Adrenal gland (tissue), 9 donors: ENCODE measurements at regions not wholly inside any gene's neighbourhood (a gene's known extent, or its start where the extent isn't known, plus 50 kb on each side); places are given as distances from the start of the nearest gene placed in this dataset.
"Not testable (repeated sequence)": the region's sequence is repeated elsewhere in the genome, so short reads cannot be mapped to it uniquely, and the experiment has no call there.

Source experiments
- DNase-seq, 7 donors: peaks; one replicate each; pipeline ENCODE4 v3.0.0-alpha.2; 2019 to 2020
- H3K27ac ChIP-seq, 5 donors: fragments of 200-600 bp; sonication (generic) in 4 of 5; 1 replicate in 3 of 5; 2 replicates in 2 of 5; pipeline versions ENCODE4 v1.5.1 to v1.8.0; 2016 to 2020; ENCODE audit warnings: mild to moderate bottlenecking in 1 of 5
- H3K27me3 ChIP-seq: fragments of 200-600 bp; 2 replicates; pipeline ENCODE4 v1.8.0; 2021
- H3K36me3 ChIP-seq, 2 donors: fragments of 200-600 bp; replicated peaks in 1 of 2; 1 replicate in 1 of 2; 2 replicates in 1 of 2; pipeline versions ENCODE4 v1.5.1 to v1.8.0; 2018 to 2022
- H3K4me1 ChIP-seq, 2 donors: fragments of 200-600 bp; replicated peaks in 1 of 2; 1 replicate in 1 of 2; 2 replicates in 1 of 2; pipeline versions ENCODE4 v1.5.1 to v1.8.0; 2018 to 2021
- H3K4me3 ChIP-seq, 4 donors: fragments of 200-600 bp; sonication (generic) in 3 of 4; one replicate each; pipeline ENCODE4 v1.5.1; 2016 to 2018
- H3K9me3 ChIP-seq, 3 donors: fragments of 200-600 bp; sonication (generic) in 1 of 3; replicated peaks in 1 of 3; 1 replicate in 2 of 3; 2 replicates in 1 of 3; pipeline versions ENCODE4 v1.5.1 to v1.8.0; 2016 to 2021
- CTCF ChIP-seq, 6 experiments: fragments of 450-650 bp in 4 of 6; fragments of 200-600 bp in 2 of 6; sonication (generic) in 1 of 6; IDR thresholded peaks; 1 replicate in 5 of 6; 2 replicates in 1 of 6; pipeline versions ENCODE4 v1.5.1 to v1.8.0; 2016 to 2021; ENCODE audit warnings: antibody characterized with exemption in 6 of 6, mild to moderate bottlenecking in 2 of 6, moderate library complexity in 1 of 6
- POLR2A ChIP-seq, 2 donors: fragments of 450-650 bp; IDR thresholded peaks; one replicate each; pipeline ENCODE4 v1.6.1; 2017; ENCODE audit warnings: antibody characterized with exemption in 2 of 2, mild to moderate bottlenecking in 2 of 2, moderate library complexity in 1 of 2
- WGBS, 4 donors: extraction: QIAGEN DNeasy Blood & Tissue Kit in 2 of 4; methylation state at CpG; one replicate each; pipeline versions ENCODE4 v1.1.5 to v1.1.7; 2013 to 2017; 5-methylcytosine and 5-hydroxymethylcytosine counted together
- intact Hi-C, 2 donors: fragments of 100-400 bp; cut with DNase I; formaldehyde crosslinking; loops; one replicate each; pipeline versions ENCODE4 v1.14.1 to v1.15.0; 2022 to 2023
- donor health status: healthy with polysubstance abuse.
- donor health status: Bipolar disorder and iron deficiency.
- donor health status: DM: yes; HTN: yes; CAD: no.
- donor health status: DM: no; HTN: no; CAD: no.
- donor health status: DM: no; HTN: no; CAD: no.

- intact Hi-C loops, result no loop called here
- H3K4me3 ChIP-seq, result no peak overlapping the region
- H3K9me3 ChIP-seq, result no peaks in the 10 kb centered on the region
- no peak for DNase-seq
- H3K27ac ChIP-seq, result no peak overlapping the region
- no peaks in the 10 kb centered on the region for H3K4me1 ChIP-seq
- TF ChIP-seq POLR2A (IDR thresholded peaks at IDR 0.05), result no peak
- TF ChIP-seq CTCF (IDR thresholded peaks at IDR 0.05), result no peak
- H3K27me3 ChIP-seq, result no peaks in the 10 kb centered on the region
- WGBS, 4 donors, result 89 to 93% (median 91%) methylated on average over 4 of the region's 4 CpGs
- H3K36me3 ChIP-seq, result no peaks in the 10 kb centered on the region
Observed at GRCh38 chr4:144421056-144421455, 224.9 kb upstream of the HHIP start.

DNA sequence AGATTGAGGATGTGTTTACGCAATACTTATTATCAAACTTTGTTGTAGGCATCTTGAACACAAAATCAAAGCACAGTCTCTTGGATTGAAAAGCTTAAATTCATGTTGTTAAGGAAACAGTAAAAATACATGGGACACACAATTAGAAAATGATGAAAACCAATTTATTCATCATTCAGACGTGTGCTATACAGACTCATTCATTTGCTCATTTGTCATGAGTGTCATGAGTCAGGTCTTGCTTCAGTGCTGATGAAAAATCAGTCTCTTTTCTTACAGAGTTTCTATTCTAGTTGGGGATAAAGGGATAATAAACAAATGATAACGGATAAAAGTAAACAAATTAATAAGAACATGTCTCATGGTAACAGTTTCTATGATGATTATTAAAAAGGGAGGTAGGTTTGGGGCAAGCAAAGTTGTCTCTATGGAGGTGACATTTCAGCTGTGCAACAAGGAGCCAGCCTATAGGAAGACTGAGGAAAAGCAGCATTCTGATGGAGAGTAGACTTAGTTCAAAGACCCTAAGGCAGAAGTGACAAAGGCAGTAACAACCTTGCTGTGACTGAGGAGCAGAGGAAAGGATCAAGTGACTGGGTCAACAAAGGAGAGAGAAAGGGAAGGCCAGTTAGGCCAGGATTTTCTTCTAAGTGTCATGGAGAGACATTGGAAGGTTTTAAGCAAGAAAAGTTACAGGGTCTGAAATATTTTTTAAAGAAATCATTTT, 224.0 kb upstream of the HHIP start:
- Histone ChIP-seq H3K27ac (no peak overlapping the region), H3K4me3 (no peak overlapping the region), H3K9me3 (no peaks in the 10 kb centered on the region), H3K4me1 (no peaks in the 10 kb centered on the region), H3K27me3 (no peaks in the 10 kb centered on the region), H3K36me3 (no peaks in the 10 kb centered on the region)
- DNase-seq, result no peak
- TF ChIP-seq CTCF (IDR thresholded peaks at IDR 0.05), result no peak
- TF ChIP-seq POLR2A (IDR thresholded peaks at IDR 0.05), result no peak
- intact Hi-C loops, result no loop called here
- 50 to 64% (median 55%) methylated on average over 3 of the region's 3 CpGs for WGBS, 4 donors

- Histone ChIP-seq H3K4me3 (no peak overlapping the region), H3K4me1 (no peaks in the 10 kb centered on the region), H3K27me3 (no peaks in the 10 kb centered on the region), H3K36me3 (no peaks in the 10 kb centered on the region), H3K27ac (no peak overlapping the region), H3K9me3 (no peaks in the 10 kb centered on the region)
- no peak for DNase-seq
- TF ChIP-seq CTCF (IDR thresholded peaks at IDR 0.05) (no peak), POLR2A (IDR thresholded peaks at IDR 0.05) (no peak)
- intact Hi-C loops, result no loop called here
Observed at GRCh38 chr4:144423930-144424329, 222.0 kb upstream of the HHIP start.

- H3K36me3 ChIP-seq, intact Hi-C loops, H3K4me1 ChIP-seq, H3K9me3 ChIP-seq, H3K27me3 ChIP-seq, H3K27ac ChIP-seq, H3K4me3 ChIP-seq, DNase-seq: not testable (repeated sequence)
- 89 to 95% (median 93%) methylated on average over 11 of the region's 11 CpGs for WGBS, 4 donors
Observed at GRCh38 chr4:144426023-144426422, 219.9 kb upstream of the HHIP start.

- Histone ChIP-seq H3K36me3 (no peaks in the 10 kb centered on the region), H3K27me3 (no peaks in the 10 kb centered on the region), H3K4me3 (no peak overlapping the region), H3K9me3 (no peaks in the 10 kb centered on the region), H3K27ac (no peak overlapping the region), H3K4me1 (no peaks in the 10 kb centered on the region)
- DNase-seq, result no peak
- intact Hi-C loops, result no loop called here
- WGBS, 4 donors, result 77 to 93% (median 86%) methylated on average over 3 of the region's 3 CpGs
- TF ChIP-seq CTCF (IDR thresholded peaks at IDR 0.05) (no peak), POLR2A (IDR thresholded peaks at IDR 0.05) (no peak)
Observed at GRCh38 chr4:144442713-144443112, 203.2 kb upstream of the HHIP start.
